T-helper 1 cell treated with Interleukin-12 subunit alpha and Interleukin-12 subunit beta and Interleukin-4 antibody, amounts not matched to agents 30 ng/mL and 1 ng/mL, for 36 hours (primary cell): ENCODE measurements at regions not wholly inside any gene's neighbourhood (a gene's known extent, or its start where the extent isn't known, plus 50 kb on each side); places are given as distances from the start of the nearest gene placed in this dataset.
"Not testable (repeated sequence)": the region's sequence is repeated elsewhere in the genome, so short reads cannot be mapped to it uniquely, and the experiment has no call there.

ENCODE experiments used
- intact Hi-C: fragments of 100-400 bp; cut with micrococcal nuclease; formaldehyde crosslinking; loops from one replicate; pipeline ENCODE4 v1.15.1; 2024

GRCh38 chr17:77794846-77795245 is 163.7 kb upstream of the TNRC6C start:
- intact Hi-C loops: no loop called here

DNA sequence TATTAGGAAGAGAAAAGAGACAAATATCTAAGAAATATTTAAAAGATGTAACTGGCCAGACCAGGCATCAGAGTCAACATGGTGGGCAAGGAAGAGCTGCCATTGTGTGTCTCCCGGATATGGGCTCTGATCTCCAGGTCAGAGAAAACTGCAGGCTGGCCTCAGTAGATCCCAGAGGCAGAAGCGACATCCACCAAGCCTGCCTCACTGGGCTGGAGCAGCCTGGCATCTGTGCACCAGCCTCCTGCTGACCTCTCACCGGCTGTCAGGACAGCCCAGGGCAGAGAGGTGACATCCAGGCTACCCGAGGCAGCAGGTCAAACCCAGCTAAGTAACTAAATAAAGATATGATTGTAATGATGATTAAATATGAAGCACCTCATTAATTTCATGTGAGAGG is 162.8 kb upstream of the TNRC6C start:
- intact Hi-C loops: no loop called here

GRCh38 chr17:77796176-77796860 is 162.2 kb upstream of the TNRC6C start:
- intact Hi-C loops: no loop called here

DNA sequence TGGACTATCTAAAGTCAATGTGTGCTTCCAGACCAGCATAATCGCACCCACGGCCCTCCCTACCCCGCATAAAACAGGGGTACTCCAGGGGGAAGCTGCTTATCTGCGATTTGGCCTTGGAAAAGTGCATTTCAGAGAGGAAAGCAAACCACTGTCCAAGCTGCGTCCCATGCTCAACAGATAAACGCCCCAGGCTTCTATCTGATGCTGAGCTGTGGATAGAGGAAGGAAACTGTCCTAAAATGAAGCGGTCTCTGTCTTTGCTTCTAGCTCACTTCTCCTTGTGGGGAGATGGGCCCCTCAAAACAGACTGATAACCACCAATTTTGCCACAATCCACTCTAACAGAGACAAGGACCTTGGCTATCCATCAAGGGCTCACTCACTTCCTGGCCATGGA is 160.5 kb upstream of the TNRC6C start:
- intact Hi-C loops: no loop called here

- intact Hi-C loops: no loop called here
Measured at GRCh38 chr17:77798481-77798880, 160.0 kb upstream of the TNRC6C start.

DNA sequence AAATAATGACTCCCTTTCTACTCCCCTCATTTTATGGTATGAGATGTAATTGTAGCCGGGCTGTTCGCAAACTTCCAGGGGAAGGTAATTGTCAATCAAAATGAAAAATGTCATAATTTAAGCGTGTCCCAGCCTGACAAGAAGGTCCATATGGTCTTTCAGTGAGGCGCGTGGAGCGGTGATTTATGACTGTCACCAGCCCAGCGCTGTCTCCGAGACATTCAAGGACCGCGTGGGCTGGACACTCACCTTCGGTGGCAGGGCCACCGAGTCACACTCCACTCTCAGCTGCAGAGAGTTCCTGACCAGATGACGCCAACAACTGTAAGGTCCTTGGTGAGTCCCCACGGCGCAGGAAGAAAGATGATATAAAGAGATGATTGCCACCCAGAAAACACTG is 157.7 kb upstream of the TNRC6C start:
- intact Hi-C loops: no loop called here

GRCh38 chr17:77801545-77802332 is 156.8 kb upstream of the TNRC6C start:
- intact Hi-C loops: no loop called here

DNA sequence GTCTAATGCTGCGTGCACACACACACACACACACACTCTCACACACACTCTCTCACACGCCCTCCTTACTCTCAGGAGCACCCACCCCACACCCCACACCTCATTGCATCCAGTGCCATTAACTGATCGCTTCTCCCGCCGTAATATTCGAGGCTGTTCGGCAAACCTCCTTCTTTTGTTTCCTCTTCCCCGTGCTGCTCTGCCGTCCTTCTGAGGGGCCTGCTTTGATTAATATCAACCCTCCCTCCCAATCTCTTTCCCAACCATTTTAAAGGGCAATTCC is 156.2 kb upstream of the TNRC6C start:
- intact Hi-C loops: no loop called here

DNA sequence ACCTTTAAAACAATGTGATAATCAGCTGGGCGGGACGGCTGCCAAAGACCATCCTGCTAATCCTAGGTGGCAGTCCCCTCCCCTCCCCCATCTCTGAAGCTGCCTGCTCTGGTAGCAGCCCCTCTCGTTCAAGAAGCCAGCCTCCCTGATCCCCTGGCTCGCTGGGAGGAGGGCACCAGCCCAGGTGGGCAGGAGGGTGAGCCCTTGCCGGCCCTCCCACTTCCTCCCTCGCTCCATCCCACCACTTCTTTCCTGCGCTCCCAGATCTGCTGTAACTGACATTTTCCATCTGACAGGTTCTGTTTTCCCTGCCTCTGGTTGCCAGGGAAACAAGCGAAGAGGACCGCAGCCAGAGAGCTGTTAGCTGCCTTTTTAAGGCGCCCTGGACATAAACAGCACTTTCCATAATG is 155.7 kb upstream of the TNRC6C start:
- intact Hi-C loops: no loop called here

- intact Hi-C loops: no loop called here
Measured at GRCh38 chr17:77803726-77804125, 154.8 kb upstream of the TNRC6C start.

DNA sequence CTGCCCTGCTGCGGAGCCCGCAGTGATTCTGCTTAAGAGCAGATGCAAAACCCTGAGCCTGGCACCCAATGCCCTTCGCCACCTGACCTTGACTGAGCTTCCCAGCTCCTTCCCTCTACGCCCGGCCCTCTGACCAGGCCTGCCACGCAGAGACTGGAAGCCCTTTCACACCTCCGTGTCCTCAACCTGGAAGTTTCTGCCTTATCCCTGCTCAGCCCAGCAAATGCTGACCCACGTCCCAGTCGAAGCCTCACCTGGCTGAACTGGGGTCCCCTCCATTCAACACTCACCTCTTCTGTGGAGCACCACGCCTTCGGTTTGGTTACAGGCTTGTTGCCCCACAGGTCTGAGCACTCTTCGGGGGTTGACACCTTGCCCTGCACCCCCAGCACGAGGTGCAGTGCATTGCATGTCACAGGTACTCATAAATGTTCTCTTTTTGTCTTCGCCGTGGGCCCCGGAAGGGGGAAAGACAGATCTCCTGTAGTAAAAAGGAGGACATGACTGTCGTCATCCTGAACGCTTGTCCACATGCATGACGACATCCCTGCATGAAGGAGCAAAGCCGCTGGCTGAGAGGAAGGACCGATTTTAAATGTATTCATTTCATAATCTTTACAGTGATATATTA is 153.6 kb upstream of the TNRC6C start:
- intact Hi-C loops: no loop called here

DNA sequence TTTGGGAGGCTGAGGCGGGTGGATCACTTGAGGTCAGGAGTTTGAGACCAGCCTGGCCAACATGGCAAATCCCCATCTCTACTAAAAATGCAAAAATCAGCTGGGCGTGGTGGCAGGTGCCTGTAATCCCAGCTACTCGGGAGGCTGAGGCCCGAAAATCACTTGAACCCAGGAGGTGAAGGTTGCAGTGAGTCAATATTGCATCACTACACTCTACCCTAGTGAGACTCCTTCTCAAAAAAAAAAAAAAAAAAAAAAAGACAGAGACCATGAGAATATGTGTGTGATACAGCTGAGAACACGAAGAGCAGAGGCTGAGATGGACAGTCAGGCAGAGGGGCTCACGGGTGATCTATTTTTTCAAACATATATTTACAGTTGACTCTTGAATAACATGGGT is 152.5 kb upstream of the TNRC6C start:
- intact Hi-C loops: not testable (repeated sequence)

DNA sequence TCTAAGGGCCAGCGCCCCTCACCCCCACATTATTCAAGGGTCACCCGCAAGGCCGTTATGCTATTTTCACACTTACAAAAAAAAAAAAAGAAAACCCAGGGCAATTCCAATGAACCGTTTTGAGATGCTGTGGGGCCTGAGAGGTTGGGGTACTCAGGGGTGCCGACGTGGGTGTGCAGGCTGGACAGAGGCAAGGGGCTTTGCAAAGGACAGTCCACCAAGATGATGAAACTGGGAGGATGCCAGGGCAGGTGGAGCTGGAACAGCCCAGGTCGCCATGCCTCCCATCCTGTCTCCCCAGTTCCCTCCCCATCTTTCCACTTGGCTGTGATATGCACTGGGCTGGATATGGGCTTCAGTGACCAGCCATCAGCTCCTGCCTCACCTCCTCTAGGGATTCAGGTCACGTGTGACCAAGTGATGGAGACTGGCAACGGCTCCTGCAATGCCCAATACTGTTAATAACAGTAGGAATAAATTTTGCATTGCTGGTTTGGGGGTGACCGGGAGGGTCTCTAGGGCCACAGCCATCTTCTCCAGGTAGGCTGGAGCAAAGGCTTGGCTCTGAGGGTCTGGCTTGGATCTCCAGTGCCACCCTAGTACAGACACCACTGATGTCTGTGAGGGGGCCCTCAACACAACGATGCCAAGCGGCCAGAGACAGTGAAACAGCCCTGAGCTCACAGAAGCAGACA is 151.3 kb upstream of the TNRC6C start:
- intact Hi-C loops: no loop called here

- intact Hi-C loops: no loop called here
Measured at GRCh38 chr17:77807746-77808441, 150.6 kb upstream of the TNRC6C start.

- intact Hi-C loops: no loop called here
Measured at GRCh38 chr17:77808686-77809425, 149.6 kb upstream of the TNRC6C start.

GRCh38 chr17:77809814-77810213 is 148.7 kb upstream of the TNRC6C start:
- intact Hi-C loops: no loop called here

GRCh38 chr17:77810536-77810935 is 148.0 kb upstream of the TNRC6C start:
- intact Hi-C loops: no loop called here

DNA sequence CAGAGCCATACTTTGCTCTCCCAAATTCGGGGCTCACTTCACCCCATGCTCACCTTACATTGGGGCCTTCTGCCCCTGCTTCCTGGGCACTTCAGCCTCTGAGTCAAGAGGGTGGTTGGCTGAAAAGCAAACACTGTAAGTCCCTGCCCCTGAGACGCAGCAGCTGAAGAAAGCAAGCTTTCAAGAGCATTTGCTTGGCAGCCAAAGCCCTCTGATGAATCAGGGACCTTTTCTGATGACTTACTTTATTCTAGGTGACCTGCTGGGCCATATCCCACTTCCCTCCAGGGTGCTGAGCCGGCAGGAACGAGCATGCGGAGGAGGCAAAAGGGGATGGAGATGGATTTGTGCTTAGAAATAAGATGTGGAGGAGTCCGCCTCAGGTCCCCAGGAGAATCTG is 147.0 kb upstream of the TNRC6C start:
- intact Hi-C loops: no loop called here

- intact Hi-C loops: no loop called here
Measured at GRCh38 chr17:77814091-77814772, 144.3 kb upstream of the TNRC6C start.
